Endothelial cell (in vitro differentiated cells): ENCODE measurements at regions not wholly inside any gene's neighbourhood (a gene's known extent, or its start where the extent isn't known, plus 50 kb on each side); places are given as distances from the start of the nearest gene placed in this dataset.
"Not testable (repeated sequence)": the region's sequence is repeated elsewhere in the genome, so short reads cannot be mapped to it uniquely, and the experiment has no call there.

Source experiments
- DNase-seq: peaks from one replicate; pipeline ENCODE4 v3.0.0; 2021; ENCODE audit warnings: low spot score
- H3K27ac Mint-ChIP-seq: one replicate; pipeline ENCODE4 v1.8.0; 2021; ENCODE audit warnings: mixed read lengths, inconsistent platforms; ENCODE audit not compliant: unreplicated experiment
- H3K27me3 Mint-ChIP-seq: one replicate; pipeline ENCODE4 v1.8.0; 2021; ENCODE audit warnings: mild to moderate bottlenecking, moderate library complexity, mixed read lengths, inconsistent platforms; ENCODE audit not compliant: unreplicated experiment
- H3K36me3 Mint-ChIP-seq: one replicate; pipeline ENCODE4 v1.8.0; 2021; ENCODE audit warnings: mild to moderate bottlenecking, low read depth, mixed read lengths, inconsistent platforms; ENCODE audit not compliant: unreplicated experiment
- H3K4me1 Mint-ChIP-seq: one replicate; pipeline ENCODE4 v1.8.0; 2021; ENCODE audit warnings: mild to moderate bottlenecking, mixed read lengths, inconsistent platforms; ENCODE audit not compliant: unreplicated experiment
- H3K4me3 Mint-ChIP-seq: one replicate; pipeline ENCODE4 v1.8.0; 2021; ENCODE audit warnings: mild to moderate bottlenecking, mixed read lengths, inconsistent platforms; ENCODE audit not compliant: unreplicated experiment
- H3K9me3 Mint-ChIP-seq: one replicate; pipeline ENCODE4 v1.8.0; 2021; ENCODE audit warnings: mixed read lengths, inconsistent platforms; ENCODE audit not compliant: unreplicated experiment
- TF ChIP-seq, protein P1 (sequence below): fragments of 200-600 bp; sonication (generic); IDR thresholded peaks from one replicate; pipeline ENCODE4 v1.5.0; 2021; ENCODE audit warnings: antibody characterized with exemption; ENCODE audit not compliant: unreplicated experiment

GRCh38 chr5:125085797-125086505 is 339.5 kb upstream of the ZNF608 start:
- no peak overlapping the region for H3K27ac Mint-ChIP-seq
- peaks cover 4% of the 10 kb centered on the region for H3K9me3 Mint-ChIP-seq
- peaks cover 3% of the 10 kb centered on the region for H3K27me3 Mint-ChIP-seq
- no peaks in the 10 kb centered on the region for H3K4me1 Mint-ChIP-seq
- TF ChIP-seq, protein P1, sequence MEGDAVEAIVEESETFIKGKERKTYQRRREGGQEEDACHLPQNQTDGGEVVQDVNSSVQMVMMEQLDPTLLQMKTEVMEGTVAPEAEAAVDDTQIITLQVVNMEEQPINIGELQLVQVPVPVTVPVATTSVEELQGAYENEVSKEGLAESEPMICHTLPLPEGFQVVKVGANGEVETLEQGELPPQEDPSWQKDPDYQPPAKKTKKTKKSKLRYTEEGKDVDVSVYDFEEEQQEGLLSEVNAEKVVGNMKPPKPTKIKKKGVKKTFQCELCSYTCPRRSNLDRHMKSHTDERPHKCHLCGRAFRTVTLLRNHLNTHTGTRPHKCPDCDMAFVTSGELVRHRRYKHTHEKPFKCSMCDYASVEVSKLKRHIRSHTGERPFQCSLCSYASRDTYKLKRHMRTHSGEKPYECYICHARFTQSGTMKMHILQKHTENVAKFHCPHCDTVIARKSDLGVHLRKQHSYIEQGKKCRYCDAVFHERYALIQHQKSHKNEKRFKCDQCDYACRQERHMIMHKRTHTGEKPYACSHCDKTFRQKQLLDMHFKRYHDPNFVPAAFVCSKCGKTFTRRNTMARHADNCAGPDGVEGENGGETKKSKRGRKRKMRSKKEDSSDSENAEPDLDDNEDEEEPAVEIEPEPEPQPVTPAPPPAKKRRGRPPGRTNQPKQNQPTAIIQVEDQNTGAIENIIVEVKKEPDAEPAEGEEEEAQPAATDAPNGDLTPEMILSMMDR: no peak
- no peak overlapping the region for H3K4me3 Mint-ChIP-seq
- DNase-seq: no peak
- no peaks in the 10 kb centered on the region for H3K36me3 Mint-ChIP-seq

- H3K27ac Mint-ChIP-seq: no peak overlapping the region
- peaks cover 4% of the 10 kb centered on the region for H3K9me3 Mint-ChIP-seq
- H3K4me1 Mint-ChIP-seq: no peaks in the 10 kb centered on the region
- TF ChIP-seq, protein P1: no peak
- no peak overlapping the region for H3K4me3 Mint-ChIP-seq
- peaks cover 5% of the 10 kb centered on the region for H3K27me3 Mint-ChIP-seq
- DNase-seq: no peak
- H3K36me3 Mint-ChIP-seq: no peaks in the 10 kb centered on the region
These were observed 342.2 kb upstream of the ZNF608 start for GRCh38 chr5:125088522-125089105.

DNA sequence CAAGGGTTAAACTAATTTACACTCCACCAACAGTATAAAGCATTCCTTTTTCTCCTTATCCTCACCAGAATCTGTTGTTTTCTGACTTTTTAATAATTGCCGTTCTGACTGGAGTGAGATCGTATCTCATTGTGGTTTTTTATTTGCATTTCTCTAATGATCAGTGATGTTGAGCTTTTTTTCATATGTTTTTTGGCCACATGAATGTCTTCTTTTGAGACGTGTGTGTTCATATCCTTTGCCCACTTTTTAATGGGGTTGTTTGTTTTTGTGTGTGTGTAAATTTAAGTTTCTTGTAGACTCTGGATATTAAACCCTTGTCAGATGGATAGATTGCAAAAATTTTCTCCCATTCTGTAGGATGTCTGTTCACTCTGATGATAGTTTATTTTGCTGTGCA is 345.7 kb upstream of the ZNF608 start:
- H3K4me1 Mint-ChIP-seq, DNase-seq, H3K27me3 Mint-ChIP-seq, H3K27ac Mint-ChIP-seq, H3K36me3 Mint-ChIP-seq, H3K9me3 Mint-ChIP-seq, H3K4me3 Mint-ChIP-seq: not testable (repeated sequence)

GRCh38 chr5:125093776-125094175 is 347.3 kb upstream of the ZNF608 start:
- H3K4me3 Mint-ChIP-seq: no peak overlapping the region
- DNase-seq: no peak
- no peak overlapping the region for H3K27ac Mint-ChIP-seq
- peaks cover 2% of the 10 kb centered on the region for H3K27me3 Mint-ChIP-seq
- H3K4me1 Mint-ChIP-seq: no peaks in the 10 kb centered on the region
- no peaks in the 10 kb centered on the region for H3K36me3 Mint-ChIP-seq
- TF ChIP-seq, protein P1: no peak
- H3K9me3 Mint-ChIP-seq: no peaks in the 10 kb centered on the region

DNA sequence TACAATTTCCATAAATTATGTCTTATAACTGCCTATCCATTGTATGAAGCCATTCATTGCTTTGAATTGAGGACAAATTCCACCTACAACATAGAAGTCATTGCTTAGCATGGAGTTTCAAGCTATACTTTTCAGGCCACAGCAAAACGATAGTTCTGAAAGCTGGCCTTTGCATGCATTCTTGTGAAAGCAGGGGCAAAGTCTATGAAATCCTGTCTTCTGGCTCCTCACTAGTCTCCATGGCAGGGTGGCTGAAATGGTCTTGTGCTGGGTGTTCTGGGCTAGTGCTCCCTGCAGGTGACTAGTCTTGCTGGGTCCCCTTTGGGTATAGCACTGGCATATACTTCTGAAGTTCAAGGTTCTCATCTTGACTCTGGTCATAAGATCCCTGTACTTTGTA is 353.9 kb upstream of the ZNF608 start:
- no peak for DNase-seq
- peaks cover 11% of the 10 kb centered on the region for H3K4me1 Mint-ChIP-seq
- H3K27ac Mint-ChIP-seq: peak overlapping the region; percentile 65
- no peak overlapping the region for H3K4me3 Mint-ChIP-seq
- no peaks in the 10 kb centered on the region for H3K36me3 Mint-ChIP-seq
- TF ChIP-seq, protein P1: no peak
- H3K27me3 Mint-ChIP-seq: no peaks in the 10 kb centered on the region
- no peaks in the 10 kb centered on the region for H3K9me3 Mint-ChIP-seq
